SK-N-SH treated with all-trans-retinoic acid at 6 μM for 48 hours (cell line): ENCODE measurements at regions not wholly inside any gene's neighbourhood (a gene's known extent, or its start where the extent isn't known, plus 50 kb on each side); places are given as distances from the start of the nearest gene placed in this dataset.

ENCODE experiments used
- ATAC-seq: fragments of 200-7000 bp; cut with Tn5 transposase; 3 replicates; pipeline ENCODE4 v1.9.1; 2020; ENCODE audit warnings: mild to moderate bottlenecking, moderate library complexity
- ARNTL ChIP-seq: fragments of 450-650 bp; formaldehyde crosslinking; IDR thresholded peaks from 2 replicates; pipeline ENCODE4 v1.5.0; 2020; ENCODE audit warnings: low read depth, mild to moderate bottlenecking, moderate library complexity, borderline replicate concordance
- BACH2 ChIP-seq: fragments of 250-450 bp; sonication (Bioruptor Pico); IDR thresholded peaks from 2 replicates; pipeline ENCODE4 v1.9.0; 2021; ENCODE audit warnings: mild to moderate bottlenecking, borderline replicate concordance
- CREB5 ChIP-seq: fragments of 250-450 bp; sonication (Bioruptor Pico); IDR thresholded peaks from 2 replicates; pipeline ENCODE4 v1.5.1; 2020; ENCODE audit warnings: low read depth, mild to moderate bottlenecking, moderate library complexity
- CSRNP3 ChIP-seq: fragments of 250-450 bp; sonication (Bioruptor Pico); IDR thresholded peaks from 2 replicates; pipeline ENCODE4 v1.5.1; 2021; ENCODE audit warnings: mild to moderate bottlenecking, moderate library complexity
- ESRRG ChIP-seq: fragments of 250-450 bp; sonication (Bioruptor Pico); IDR thresholded peaks from 2 replicates; pipeline ENCODE4 v1.6.1; 2021; ENCODE audit warnings: mild to moderate bottlenecking
- GLIS3 ChIP-seq: fragments of 250-450 bp; sonication (Bioruptor Pico); IDR thresholded peaks from 2 replicates; pipeline ENCODE4 v1.5.0; 2020; ENCODE audit warnings: mild to moderate bottlenecking, moderate library complexity
- ISL1 ChIP-seq: fragments of 250-450 bp; sonication (Bioruptor Pico); IDR thresholded peaks from 2 replicates; pipeline ENCODE4 v2.1.2; 2022; ENCODE audit warnings: mild to moderate bottlenecking, moderate library complexity
- OSR1 ChIP-seq: fragments of 250-450 bp; sonication (Bioruptor Pico); IDR thresholded peaks from 2 replicates; pipeline ENCODE4 v1.8.0; 2022; ENCODE audit warnings: moderate library complexity, mild to moderate bottlenecking, inconsistent platforms
- PATZ1 ChIP-seq: fragments of 250-450 bp; sonication (Bioruptor Pico); IDR thresholded peaks from 2 replicates; pipeline ENCODE4 v1.8.0; 2020; ENCODE audit warnings: mild to moderate bottlenecking, moderate library complexity, borderline replicate concordance
- POU6F1 ChIP-seq: fragments of 250-450 bp; sonication (Bioruptor Pico); IDR thresholded peaks from 2 replicates; pipeline ENCODE4 v1.8.0; 2021; ENCODE audit warnings: low read depth, mild to moderate bottlenecking, moderate library complexity, borderline replicate concordance
- PPARA ChIP-seq: fragments of 250-450 bp; sonication (Bioruptor Pico); IDR thresholded peaks from 2 replicates; pipeline ENCODE4 v1.5.0; 2020; ENCODE audit warnings: mild to moderate bottlenecking, borderline replicate concordance
- RARB ChIP-seq: fragments of 250-450 bp; sonication (Bioruptor Pico); IDR thresholded peaks from 2 replicates; pipeline ENCODE4 v1.8.0; 2021; ENCODE audit warnings: mild to moderate bottlenecking, moderate library complexity
- SNAI2 ChIP-seq: fragments of 250-450 bp; sonication (Bioruptor Pico); IDR thresholded peaks from 2 replicates; pipeline ENCODE4 v1.5.0; 2020; ENCODE audit warnings: mild to moderate bottlenecking, moderate library complexity
- TCF4 ChIP-seq: fragments of 250-450 bp; sonication (Bioruptor Pico); IDR thresholded peaks from 2 replicates; pipeline ENCODE4 v1.8.0; 2021; ENCODE audit warnings: mild to moderate bottlenecking, moderate library complexity, borderline replicate concordance
- TOX ChIP-seq: fragments of 250-450 bp; sonication (Bioruptor Pico); IDR thresholded peaks from 2 replicates; pipeline ENCODE4 v1.8.0; 2021; ENCODE audit warnings: mild to moderate bottlenecking, moderate library complexity, borderline replicate concordance
- TSHZ2 ChIP-seq: fragments of 250-450 bp; sonication (Bioruptor Pico); IDR thresholded peaks from 2 replicates; pipeline ENCODE4 v1.5.0; 2020; ENCODE audit warnings: mild to moderate bottlenecking, moderate library complexity
- ZC3H10 ChIP-seq: fragments of 250-450 bp; sonication (Bioruptor Pico); IDR thresholded peaks from 2 replicates; pipeline ENCODE4 v1.5.1; 2021; ENCODE audit warnings: mild to moderate bottlenecking, moderate library complexity
- ZFP3 ChIP-seq: fragments of 250-450 bp; sonication (Bioruptor Pico); IDR thresholded peaks from 2 replicates; pipeline ENCODE4 v1.5.0; 2020; ENCODE audit warnings: mild to moderate bottlenecking, moderate library complexity
- ZFP30 ChIP-seq: fragments of 450-650 bp; formaldehyde crosslinking; IDR thresholded peaks from 2 replicates; pipeline ENCODE4 v1.5.0; 2022; ENCODE audit warnings: mild to moderate bottlenecking, moderate library complexity
- ZNF565 ChIP-seq: fragments of 450-650 bp; formaldehyde crosslinking; conservative IDR thresholded peaks from 2 replicates; pipeline ENCODE4 v1.5.0; 2020; ENCODE audit warnings: low read depth, mild to moderate bottlenecking, moderate library complexity
- ZNF70 ChIP-seq: fragments of 450-650 bp; formaldehyde crosslinking; IDR thresholded peaks from 2 replicates; pipeline ENCODE4 v1.5.0; 2020; ENCODE audit warnings: mild to moderate bottlenecking, moderate library complexity

- TF ChIP-seq CREB5 (CRISPR knock-in tag) (no peak), PPARA (CRISPR knock-in tag) (no peak)
These were observed 299.1 kb upstream of the OBI1 start (continued) for GRCh38 chr13:78958006-78958405.

- ATAC-seq = no peak
These were observed 281.6 kb upstream of the OBI1 start for GRCh38 chr13:78940455-78941130.

GRCh38 chr13:78934336-78934735, 275.4 kb upstream of the OBI1 start:
- ATAC-seq = no peak
- TF ChIP-seq PATZ1 (no peak), BACH2 (CRISPR knock-in tag) (no peak), GLIS3 (CRISPR knock-in tag) (no peak), ARNTL (CRISPR knock-in tag) (no peak), SNAI2 (CRISPR knock-in tag) (no peak), ESRRG (CRISPR knock-in tag) (no peak), TOX (no peak), ZFP3 (no peak), ZC3H10 (CRISPR knock-in tag) (no peak), POU6F1 (no peak), ZNF565 (CRISPR knock-in tag) (no peak), CSRNP3 (no peak), ZNF70 (CRISPR knock-in tag) (no peak), OSR1 (CRISPR knock-in tag) (no peak), ZFP30 (CRISPR knock-in tag) (no peak), TCF4 (CRISPR knock-in tag) (no peak), PPARA (CRISPR knock-in tag) (no peak)

More at GRCh38 chr13:78940455-78941130, 281.6 kb upstream of the OBI1 start:
- no peak for TF ChIP-seq POU6F1
- no peak for TF ChIP-seq ARNTL (CRISPR knock-in tag)
- TF ChIP-seq BACH2 (CRISPR knock-in tag) = no peak
- no peak for TF ChIP-seq RARB (CRISPR knock-in tag)
- TF ChIP-seq GLIS3 (CRISPR knock-in tag) = no peak
- no peak for TF ChIP-seq ISL1 (CRISPR knock-in tag)
- no peak for TF ChIP-seq ZNF565 (CRISPR knock-in tag)
- no peak for TF ChIP-seq ZFP30 (CRISPR knock-in tag)
- no peak for TF ChIP-seq TCF4 (CRISPR knock-in tag)
- TF ChIP-seq SNAI2 (CRISPR knock-in tag) = no peak
- no peak for TF ChIP-seq ZFP3
- no peak for TF ChIP-seq TSHZ2 (CRISPR knock-in tag)
- no peak for TF ChIP-seq TOX
- TF ChIP-seq ZNF70 (CRISPR knock-in tag) = no peak
